OCI-LY1 (cell line): ENCODE measurements at regions not wholly inside any gene's neighbourhood (a gene's known extent, or its start where the extent isn't known, plus 50 kb on each side); places are given as distances from the start of the nearest gene placed in this dataset.

ENCODE experiments used
- H2AFZ ChIP-seq: fragments of 200-600 bp; sonication (generic), shearing (Covaris generic); 2 replicates; pipeline ENCODE4 v1.6.0; 2014; ENCODE audit warnings: antibody characterized with exemption, mild to moderate bottlenecking, low read length
- H3F3A ChIP-seq: fragments of 200-600 bp; sonication (generic), shearing (Covaris generic); 2 replicates; pipeline ENCODE4 v1.6.0; 2014; ENCODE audit warnings: mild to moderate bottlenecking, antibody characterized with exemption, low read length, moderate library complexity; ENCODE audit not compliant: insufficient read depth
- H3K27ac ChIP-seq: fragments of 200-600 bp; sonication (generic); 2 replicates; pipeline ENCODE4 v1.5.1; 2014; ENCODE audit warnings: low read length, mixed run types, mild to moderate bottlenecking, low read depth; ENCODE audit not compliant: poor library complexity, severe bottlenecking
- H3K27me3 ChIP-seq: fragments of 200-600 bp; sonication (generic); 2 replicates; pipeline ENCODE4 v1.6.0; 2014; ENCODE audit warnings: antibody characterized with exemption, mild to moderate bottlenecking, low read length, moderate library complexity; ENCODE audit not compliant: insufficient read depth
- H3K36me3 ChIP-seq: fragments of 200-600 bp; sonication (generic); 2 replicates; pipeline ENCODE4 v1.6.1; 2014; ENCODE audit warnings: mild to moderate bottlenecking, antibody characterized with exemption, low read length, moderate library complexity, mixed read lengths; ENCODE audit not compliant: insufficient read depth
- H3K4me1 ChIP-seq: fragments of 200-600 bp; sonication (generic); 2 replicates; pipeline ENCODE4 v1.5.1; 2014; ENCODE audit warnings: mild to moderate bottlenecking, low read length, moderate library complexity; ENCODE audit not compliant: insufficient read depth, severe bottlenecking
- H3K4me2 ChIP-seq: fragments of 200-600 bp; sonication (generic), shearing (Covaris generic); 2 replicates; pipeline ENCODE4 v1.6.1; 2014; ENCODE audit warnings: low read length
- H3K4me3 ChIP-seq: fragments of 200-600 bp; sonication (generic); 2 replicates; pipeline ENCODE4 v1.5.1; 2014; ENCODE audit warnings: low read length, low read depth, mild to moderate bottlenecking, mixed read lengths; ENCODE audit not compliant: poor library complexity, severe bottlenecking
- H3K79me2 ChIP-seq: fragments of 200-600 bp; shearing (Covaris generic); 2 replicates; pipeline ENCODE4 v1.6.1; 2016; ENCODE audit warnings: mixed run types, low read length, mixed read lengths; ENCODE audit not compliant: insufficient read depth
- H3K9ac ChIP-seq: fragments of 200-600 bp; sonication (generic), shearing (Covaris generic); 2 replicates; pipeline ENCODE4 v1.6.1; 2014; ENCODE audit warnings: mild to moderate bottlenecking, low read length, mixed read lengths
- H3K9me2 ChIP-seq: fragments of 200-600 bp; sonication (generic), shearing (Covaris generic); 2 replicates; pipeline ENCODE4 v1.6.1; 2014; ENCODE audit warnings: low read depth, mild to moderate bottlenecking, low read length, mixed read lengths
- H3K9me3 ChIP-seq: fragments of 200-600 bp; shearing (Covaris generic); 2 replicates; pipeline ENCODE4 v1.6.1; 2014; ENCODE audit warnings: low read length, mixed read lengths
- H4K20me1 ChIP-seq: fragments of 200-600 bp; sonication (generic), shearing (Covaris generic); 2 replicates; pipeline ENCODE4 v1.6.0; 2016; ENCODE audit warnings: mild to moderate bottlenecking, low read length; ENCODE audit not compliant: insufficient read depth
- EZH2 ChIP-seq: fragments of 200-600 bp; sonication (generic), shearing (Covaris generic); IDR thresholded peaks from 2 replicates; pipeline ENCODE4 v1.8.0; 2017; ENCODE audit warnings: borderline replicate concordance, mixed run types, mild to moderate bottlenecking, antibody characterized with exemption, low read length, moderate library complexity, mixed read lengths
- TF ChIP-seq, protein P1 (sequence below): fragments of 200-600 bp; sonication (generic), shearing (Covaris generic); IDR thresholded peaks from 2 replicates; pipeline ENCODE4 v1.5.1; 2017; ENCODE audit warnings: mild to moderate bottlenecking, antibody characterized with exemption, low read length, moderate library complexity, mixed read lengths

GRCh38 chr3:191557322-191557721, 96.4 kb downstream of the PYDC2 start:
- H3K4me2 ChIP-seq: no peak overlapping the region
- H3K27me3 ChIP-seq: no peaks in the 10 kb centered on the region
- H3K4me1 ChIP-seq: no peaks in the 10 kb centered on the region
- H3K79me2 ChIP-seq: no peaks in the 10 kb centered on the region
- no peaks in the 10 kb centered on the region for H3K9me3 ChIP-seq
- no peaks in the 10 kb centered on the region for H3F3A ChIP-seq
- H3K9me2 ChIP-seq: no peaks in the 10 kb centered on the region
- TF ChIP-seq EZH2: no peak
- TF ChIP-seq, protein P1, sequence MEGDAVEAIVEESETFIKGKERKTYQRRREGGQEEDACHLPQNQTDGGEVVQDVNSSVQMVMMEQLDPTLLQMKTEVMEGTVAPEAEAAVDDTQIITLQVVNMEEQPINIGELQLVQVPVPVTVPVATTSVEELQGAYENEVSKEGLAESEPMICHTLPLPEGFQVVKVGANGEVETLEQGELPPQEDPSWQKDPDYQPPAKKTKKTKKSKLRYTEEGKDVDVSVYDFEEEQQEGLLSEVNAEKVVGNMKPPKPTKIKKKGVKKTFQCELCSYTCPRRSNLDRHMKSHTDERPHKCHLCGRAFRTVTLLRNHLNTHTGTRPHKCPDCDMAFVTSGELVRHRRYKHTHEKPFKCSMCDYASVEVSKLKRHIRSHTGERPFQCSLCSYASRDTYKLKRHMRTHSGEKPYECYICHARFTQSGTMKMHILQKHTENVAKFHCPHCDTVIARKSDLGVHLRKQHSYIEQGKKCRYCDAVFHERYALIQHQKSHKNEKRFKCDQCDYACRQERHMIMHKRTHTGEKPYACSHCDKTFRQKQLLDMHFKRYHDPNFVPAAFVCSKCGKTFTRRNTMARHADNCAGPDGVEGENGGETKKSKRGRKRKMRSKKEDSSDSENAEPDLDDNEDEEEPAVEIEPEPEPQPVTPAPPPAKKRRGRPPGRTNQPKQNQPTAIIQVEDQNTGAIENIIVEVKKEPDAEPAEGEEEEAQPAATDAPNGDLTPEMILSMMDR: no peak
- no peak overlapping the region for H3K4me3 ChIP-seq
- no peak overlapping the region for H3K9ac ChIP-seq
- H3K36me3 ChIP-seq: no peaks in the 10 kb centered on the region
- no peaks in the 10 kb centered on the region for H4K20me1 ChIP-seq
- H2AFZ ChIP-seq: no peak overlapping the region
- no peak overlapping the region for H3K27ac ChIP-seq

GRCh38 chr3:191563722-191564121, 102.8 kb downstream of the PYDC2 start:
- Histone ChIP-seq H3K4me1 (no peaks in the 10 kb centered on the region), H3K36me3 (no peaks in the 10 kb centered on the region), H4K20me1 (no peaks in the 10 kb centered on the region), H3K9me2 (no peaks in the 10 kb centered on the region), H3F3A (no peaks in the 10 kb centered on the region), H3K4me3 (no peak overlapping the region), H3K27ac (no peak overlapping the region), H3K9me3 (no peaks in the 10 kb centered on the region), H3K9ac (no peak overlapping the region), H3K79me2 (no peaks in the 10 kb centered on the region; the same call in 1 of the 2 replicates), H3K4me2 (no peak overlapping the region), H2AFZ (no peak overlapping the region), H3K27me3 (no peaks in the 10 kb centered on the region)
- TF ChIP-seq EZH2: no peak
- TF ChIP-seq, protein P1: no peak

GRCh38 chr3:191566469-191566868, 105.5 kb downstream of the PYDC2 start:
- H3K4me3 ChIP-seq: no peak overlapping the region
- no peak overlapping the region for H3K27ac ChIP-seq
- H3K36me3 ChIP-seq: no peaks in the 10 kb centered on the region
- no peaks in the 10 kb centered on the region for H4K20me1 ChIP-seq
- TF ChIP-seq, protein P1: no peak
- TF ChIP-seq EZH2: no peak
- H3K4me2 ChIP-seq: no peak overlapping the region
- H3K9ac ChIP-seq: no peak overlapping the region
- H2AFZ ChIP-seq: no peak overlapping the region
- no peaks in the 10 kb centered on the region; the same call in 1 of the 2 replicates for H3K79me2 ChIP-seq
- no peaks in the 10 kb centered on the region for H3K9me2 ChIP-seq
- H3K4me1 ChIP-seq: no peaks in the 10 kb centered on the region
- H3K27me3 ChIP-seq: no peaks in the 10 kb centered on the region
- H3K9me3 ChIP-seq: no peaks in the 10 kb centered on the region
- H3F3A ChIP-seq: no peaks in the 10 kb centered on the region
